ENCODE measurements at regions not wholly inside any gene's neighbourhood (a gene's known extent, or its start where the extent isn't known, plus 50 kb on each side); places are given as distances from the start of the nearest gene placed in this dataset.

- no peaks in the 10 kb centered on the region for H3K9me3 ChIP-seq (ENCODE audit: control insufficient read depth, low read length)
- H3K27me3 ChIP-seq (ENCODE audit: control insufficient read depth, insufficient read depth, low read length): no peaks in the 10 kb centered on the region
- no peaks in the 10 kb centered on the region for H3K4me1 ChIP-seq
- no peak overlapping the region for H3K27ac ChIP-seq
- no peak overlapping the region for H3K4me2 ChIP-seq (ENCODE audit: low read length)
- no peak overlapping the region for H2AFZ ChIP-seq
- H3K9ac ChIP-seq: no peak overlapping the region
- no peak overlapping the region for H3K4me3 ChIP-seq (ENCODE audit: low read depth, low read length)
- no peaks in the 10 kb centered on the region for H3K79me2 ChIP-seq
- no peak for TF ChIP-seq CTCF (IDR thresholded peaks at IDR 0.05)
- H3K36me3 ChIP-seq (ENCODE audit: control insufficient read depth, insufficient read depth, low read length): no peaks in the 10 kb centered on the region
These were observed 992.2 kb downstream of the ARAP2 start for GRCh38 chr4:35252071-35252470.

- Histone ChIP-seq H3K36me3 (ENCODE audit: control insufficient read depth, insufficient read depth, low read length) (no peaks in the 10 kb centered on the region), H3K4me2 (ENCODE audit: low read length) (no peak overlapping the region), H3K27ac (no peak overlapping the region), H2AFZ (no peak overlapping the region), H3K9me3 (ENCODE audit: control insufficient read depth, low read length) (no peaks in the 10 kb centered on the region), H3K4me3 (ENCODE audit: low read depth, low read length) (no peak overlapping the region), H3K27me3 (ENCODE audit: control insufficient read depth, insufficient read depth, low read length) (no peaks in the 10 kb centered on the region), H3K4me1 (no peaks in the 10 kb centered on the region), H3K9ac (no peak overlapping the region), H3K79me2 (no peaks in the 10 kb centered on the region)
- no peak for TF ChIP-seq CTCF (IDR thresholded peaks at IDR 0.05)
These were observed 991.4 kb downstream of the ARAP2 start for GRCh38 chr4:35252866-35253265.

GRCh38 chr4:35253331-35253730 is 991.0 kb downstream of the ARAP2 start:
- Histone ChIP-seq H3K4me1 (no peaks in the 10 kb centered on the region), H3K27ac (no peak overlapping the region), H3K79me2 (no peaks in the 10 kb centered on the region), H3K9me3 (ENCODE audit: control insufficient read depth, low read length) (no peaks in the 10 kb centered on the region), H3K9ac (no peak overlapping the region), H2AFZ (no peak overlapping the region), H3K4me3 (ENCODE audit: low read depth, low read length) (no peak overlapping the region), H3K4me2 (ENCODE audit: low read length) (no peak overlapping the region), H3K27me3 (ENCODE audit: control insufficient read depth, insufficient read depth, low read length) (no peaks in the 10 kb centered on the region), H3K36me3 (ENCODE audit: control insufficient read depth, insufficient read depth, low read length) (no peaks in the 10 kb centered on the region)
- TF ChIP-seq CTCF (IDR thresholded peaks at IDR 0.05): no peak

- Histone ChIP-seq H2AFZ (no peak overlapping the region), H3K4me1 (no peaks in the 10 kb centered on the region)
- no peak for TF ChIP-seq CTCF (IDR thresholded peaks at IDR 0.05)
These were observed 957.9 kb downstream of the ARAP2 start for GRCh38 chr4:35286434-35286833.

GRCh38 chr4:35300996-35301774 is 943.1 kb downstream of the ARAP2 start:
- Histone ChIP-seq H3K27ac (no peak overlapping the region), H3K4me3 (ENCODE audit: low read depth, low read length) (no peak overlapping the region), H3K4me2 (ENCODE audit: low read length) (no peak overlapping the region), H3K9ac (no peak overlapping the region), H2AFZ (no peak overlapping the region), H3K27me3 (ENCODE audit: control insufficient read depth, insufficient read depth, low read length) (no peaks in the 10 kb centered on the region), H3K9me3 (ENCODE audit: control insufficient read depth, low read length) (no peaks in the 10 kb centered on the region), H3K36me3 (ENCODE audit: control insufficient read depth, insufficient read depth, low read length) (no peaks in the 10 kb centered on the region), H3K79me2 (no peaks in the 10 kb centered on the region), H3K4me1 (no peaks in the 10 kb centered on the region)
- TF ChIP-seq CTCF (IDR thresholded peaks at IDR 0.05): no peak

More at GRCh38 chr4:35286434-35286833, 957.9 kb downstream of the ARAP2 start:
- Histone ChIP-seq H3K4me2 (ENCODE audit: low read length) (no peak overlapping the region), H3K79me2 (no peaks in the 10 kb centered on the region), H3K9me3 (ENCODE audit: control insufficient read depth, low read length) (no peaks in the 10 kb centered on the region), H3K36me3 (ENCODE audit: control insufficient read depth, insufficient read depth, low read length) (no peaks in the 10 kb centered on the region), H3K27ac (no peak overlapping the region), H3K27me3 (ENCODE audit: control insufficient read depth, insufficient read depth, low read length) (no peaks in the 10 kb centered on the region), H3K9ac (no peak overlapping the region), H3K4me3 (ENCODE audit: low read depth, low read length) (no peak overlapping the region)
